ENCODE measurements at regions not wholly inside any gene's neighbourhood (a gene's known extent, or its start where the extent isn't known, plus 50 kb on each side); places are given as distances from the start of the nearest gene placed in this dataset.

DNA sequence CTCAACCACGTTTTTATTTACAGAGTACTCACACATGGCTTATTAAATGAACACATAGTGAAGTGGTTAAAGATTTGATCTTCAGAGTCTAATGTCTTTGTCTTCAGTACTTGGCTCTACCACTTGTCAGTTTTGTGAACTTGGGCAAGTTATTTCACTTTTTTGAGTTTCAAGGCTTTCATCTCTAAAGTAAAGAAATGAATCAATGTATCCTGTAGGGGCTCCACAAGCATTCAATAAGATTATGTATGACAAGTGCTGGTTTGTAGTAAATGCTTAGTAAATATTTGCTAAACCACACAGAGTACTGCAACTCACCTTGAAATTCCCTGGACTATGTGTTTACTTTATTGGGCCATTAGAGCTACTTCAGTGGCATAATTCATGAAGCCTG, 446.0 kb upstream of the GOT2 start:
- ChIA-PET CTCF (ENCODE audit: low intra/inter-chr PET ratio) (no interaction called here), POLR2A (no interaction called here)
- Histone ChIP-seq H4K20me1 (replicated peaks; ENCODE audit: control insufficient read depth, insufficient read depth, low read length) (no peaks in the 10 kb centered on the region), H2AFZ (ENCODE audit: low read depth, low read length) (no peak overlapping the region), H3K9me1 (ENCODE audit: control insufficient read depth, insufficient read depth, low read length) (no peaks in the 10 kb centered on the region), H3K27ac (ENCODE audit: extremely low read depth, low read depth, low read length) (no peak overlapping the region), H3K36me3 (ENCODE audit: control insufficient read depth, insufficient read depth, low read length) (no peaks in the 10 kb centered on the region), H3K4me2 (ENCODE audit: insufficient read depth, low read length) (no peak overlapping the region), H3K4me1 (replicated peaks in 1 of 2; ENCODE audit: control insufficient read depth in 2 of 2, insufficient read depth in 2 of 2, low read length in 2 of 2) (no peaks in the 10 kb centered on the region), H3K79me2 (ENCODE audit: control insufficient read depth, insufficient read depth, low read length) (no peaks in the 10 kb centered on the region), H3K27me3 (ENCODE audit: control insufficient read depth in 2 of 2, insufficient read depth in 2 of 2, low read length in 2 of 2) (no peaks in the 10 kb centered on the region), H3K4me3 (no peak overlapping the region), H3K9ac (ENCODE audit: insufficient read depth in 1 of 2, low read depth in 2 of 2, low read length in 2 of 2) (no peak overlapping the region), H3K9me3 (replicated peaks; ENCODE audit: control insufficient read depth, insufficient read depth, low read depth, low read length) (no peaks in the 10 kb centered on the region)
- intact Hi-C loops (cut with micrococcal nuclease) (no loop called here), in situ Hi-C loops (cut with MboI) (no loop called here)
- no peak for FAIRE-seq
- no peak for ATAC-seq
- BruUV-seq (replicated peaks) = no TSS peak
- TF ChIP-seq GTF2E2 (tag; IDR thresholded peaks at IDR 0.05) = no peak
- TF ChIP-seq, protein P1, sequence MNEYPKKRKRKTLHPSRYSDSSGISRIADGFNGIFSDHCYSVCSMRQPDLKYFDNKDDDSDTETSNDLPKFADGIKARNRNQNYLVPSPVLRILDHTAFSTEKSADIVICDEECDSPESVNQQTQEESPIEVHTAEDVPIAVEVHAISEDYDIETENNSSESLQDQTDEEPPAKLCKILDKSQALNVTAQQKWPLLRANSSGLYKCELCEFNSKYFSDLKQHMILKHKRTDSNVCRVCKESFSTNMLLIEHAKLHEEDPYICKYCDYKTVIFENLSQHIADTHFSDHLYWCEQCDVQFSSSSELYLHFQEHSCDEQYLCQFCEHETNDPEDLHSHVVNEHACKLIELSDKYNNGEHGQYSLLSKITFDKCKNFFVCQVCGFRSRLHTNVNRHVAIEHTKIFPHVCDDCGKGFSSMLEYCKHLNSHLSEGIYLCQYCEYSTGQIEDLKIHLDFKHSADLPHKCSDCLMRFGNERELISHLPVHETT (CRISPR knock-in tag; conservative IDR thresholded peaks at IDR 0.05 in 1 of 2, IDR thresholded peaks at IDR 0.05 in 1 of 2) = no peak
- no peak for TF ChIP-seq HNRNPL (IDR thresholded peaks at IDR 0.05; ENCODE audit: low read depth, low read length)
- TF ChIP-seq ZNF79 (CRISPR knock-in tag; IDR thresholded peaks at IDR 0.05; ENCODE audit: low read depth) = no peak
- no peak for TF ChIP-seq BRCA1 (IDR thresholded peaks at IDR 0.05)
- no peak for TF ChIP-seq BRCA1 (CRISPR knock-in tag; IDR thresholded peaks at IDR 0.05)
- WGBS (ENCODE audit: insufficient coverage, low coverage, missing lambda C conversion rate) = 0% methylated on average over 1 of the region's 1 CpG
- no peak for DNase-seq (ENCODE audit: extremely low read depth in 1 of 4, low spot score in 3 of 4)
